SK-N-SH (cell line): ENCODE measurements at regions not wholly inside any gene's neighbourhood (a gene's known extent, or its start where the extent isn't known, plus 50 kb on each side); places are given as distances from the start of the nearest gene placed in this dataset.

Experiments
- CTCF ChIA-PET: fragments of 300-600, 350-600 bp; formaldehyde crosslinking; extraction: SDS; loops from one replicate; lab custom pipeline; 2021; lab: Yijun Ruan, JAX
- POLR2A ChIA-PET: fragments of 350-600 bp; sonication (Branson Sonifier 250); formaldehyde crosslinking; extraction: SDS; loops from one replicate; lab custom pipeline; 2020; ENCODE audit warnings: antibody characterized with exemption, inconsistent platforms; lab: Yijun Ruan, JAX
- DNase-seq: peaks from one replicate; pipeline ENCODE4 v3.0.0; 2012
- H2AFZ ChIP-seq: fragments of 200-600 bp; sonication (generic); 2 replicates; pipeline ENCODE4 v1.8.1; 2016; ENCODE audit warnings: antibody characterized with exemption, mild to moderate bottlenecking, low read depth
- H3F3A ChIP-seq: fragments of 200-600 bp; sonication (generic); replicated peaks from 2 replicates; pipeline ENCODE3; 2016; ENCODE audit warnings: antibody characterized with exemption, mild to moderate bottlenecking; ENCODE audit not compliant: insufficient read depth
- H3K27ac ChIP-seq, 2 experiments: fragments of 200-500 bp in 1 of 2; fragments of 200-600 bp in 1 of 2; sonication (Bioruptor generic) in 1 of 2; sonication (generic), shearing (Covaris generic) in 1 of 2; 2 replicates each; pipeline versions ENCODE4 v1.5.1 to v1.6.1; 2014 to 2016; ENCODE audit warnings: low read depth in 2 of 2, inconsistent platforms in 1 of 2, low read length in 1 of 2, mild to moderate bottlenecking in 1 of 2, mixed read lengths in 1 of 2
- H3K27me3 ChIP-seq: fragments of 200-600 bp; sonication (generic), shearing (Covaris generic); 2 replicates; pipeline ENCODE4 v1.6.1; 2016; ENCODE audit warnings: mixed run types; ENCODE audit not compliant: insufficient read depth
- H3K36me3 ChIP-seq, 2 experiments: fragments of 200-500 bp in 1 of 2; fragments of 200-600 bp in 1 of 2; sonication (Bioruptor generic) in 1 of 2; sonication (generic) in 1 of 2; replicated peaks in 1 of 2; 2 replicates each; pipeline versions ENCODE3 to v1.5.1; 2014 to 2016; ENCODE audit warnings: low read length in 1 of 2, mild to moderate bottlenecking in 1 of 2; ENCODE audit not compliant: insufficient read depth in 2 of 2, control insufficient read depth in 1 of 2
- H3K4me1 ChIP-seq, 2 experiments: fragments of 200-500 bp in 1 of 2; fragments of 200-600 bp in 1 of 2; sonication (Bioruptor generic) in 1 of 2; sonication (generic), shearing (Covaris generic) in 1 of 2; 2 replicates each; pipeline versions ENCODE4 v1.5.1 to v1.6.1; 2014 to 2016; ENCODE audit warnings: low read depth in 1 of 2, low read length in 1 of 2, mixed run types in 1 of 2; ENCODE audit not compliant: insufficient read depth in 2 of 2, control insufficient read depth in 1 of 2
- H3K4me2 ChIP-seq: fragments of 200-600 bp; sonication (generic), shearing (Covaris generic); 2 replicates; pipeline ENCODE4 v1.6.1; 2017; ENCODE audit warnings: mixed run types
- H3K4me3 ChIP-seq, 2 experiments: fragments of 200-500 bp in 1 of 2; fragments of 200-600 bp in 1 of 2; sonication (Bioruptor generic) in 1 of 2; sonication (generic), shearing (Covaris generic) in 1 of 2; 2 replicates each; pipeline versions ENCODE4 v1.5.1 to v1.8.1; 2014 to 2016; ENCODE audit warnings: low read depth in 2 of 2, inconsistent platforms in 1 of 2, low read length in 1 of 2, mild to moderate bottlenecking in 1 of 2, mixed read lengths in 1 of 2, moderate library complexity in 1 of 2
- H3K79me2 ChIP-seq: fragments of 200-600 bp; sonication (generic); 2 replicates; pipeline ENCODE4 v1.8.1; 2017; ENCODE audit warnings: mild to moderate bottlenecking; ENCODE audit not compliant: insufficient read depth
- H3K9ac ChIP-seq: fragments of 200-600 bp; sonication (generic); 2 replicates; pipeline ENCODE4 v1.6.1; 2017; ENCODE audit warnings: mixed run types
- H3K9me2 ChIP-seq: fragments of 200-600 bp; sonication (generic); 2 replicates; pipeline ENCODE4 v1.6.1; 2017; ENCODE audit warnings: mixed run types
- H3K9me3 ChIP-seq: fragments of 200-600 bp; sonication (generic); 2 replicates; pipeline ENCODE4 v1.6.1; 2017; ENCODE audit warnings: mixed run types, mild to moderate bottlenecking, moderate library complexity
- H4K20me1 ChIP-seq: fragments of 200-600 bp; sonication (generic); 2 replicates; pipeline ENCODE4 v1.6.1; 2017; ENCODE audit warnings: mild to moderate bottlenecking, mixed run types; ENCODE audit not compliant: insufficient read depth
- FOXM1 ChIP-seq: IDR thresholded peaks from 2 replicates; pipeline ENCODE4 v1.4.0; 2012; ENCODE audit warnings: low read depth, mild to moderate bottlenecking
- GATA2 ChIP-seq: sonication (generic); formaldehyde crosslinking; IDR thresholded peaks from 2 replicates; pipeline ENCODE4 v1.5.0; 2020; ENCODE audit warnings: mild to moderate bottlenecking, missing genetic modification reagents
- NFIC ChIP-seq: IDR thresholded peaks from 2 replicates; pipeline ENCODE4 v1.4.0; 2012; ENCODE audit warnings: borderline replicate concordance
- PBX3 ChIP-seq: IDR thresholded peaks from 2 replicates; pipeline ENCODE4; 2012
- POLR2AphosphoS5 ChIP-seq: IDR thresholded peaks from 2 replicates; pipeline ENCODE4 v1.6.1; 2012; ENCODE audit warnings: low read depth, low read length
- RAD21 ChIP-seq: IDR thresholded peaks from 2 replicates; pipeline ENCODE4 v1.6.1; 2012; ENCODE audit warnings: mild to moderate bottlenecking, low read length
- RCOR1 ChIP-seq: fragments of 150-350 bp; IDR thresholded peaks from 2 replicates; pipeline ENCODE4 v1.6.1; 2017; ENCODE audit warnings: antibody characterized with exemption, low read length
- RFX5 ChIP-seq: IDR thresholded peaks from 2 replicates; pipeline ENCODE4 v1.6.1; 2012; ENCODE audit warnings: mild to moderate bottlenecking, improper control_type of control experiment, low read length
- RXRA ChIP-seq: IDR thresholded peaks from 2 replicates; pipeline ENCODE4 v1.4.0; 2012; ENCODE audit warnings: low read depth, mild to moderate bottlenecking, borderline replicate concordance
- SIN3A ChIP-seq: IDR thresholded peaks from 2 replicates; pipeline ENCODE4 v1.6.1; 2012; ENCODE audit warnings: low read depth, mild to moderate bottlenecking, low read length, moderate library complexity, borderline replicate concordance
- SMC3 ChIP-seq: IDR thresholded peaks from 2 replicates; pipeline ENCODE4 v1.6.1; 2012; ENCODE audit warnings: low read depth, low read length, improper control_type of control experiment
- TAF1 ChIP-seq: IDR thresholded peaks from 2 replicates; pipeline ENCODE4 v1.6.1; 2012; ENCODE audit warnings: low read depth, mild to moderate bottlenecking, low read length, moderate library complexity, borderline replicate concordance
- TCF12 ChIP-seq: IDR thresholded peaks from 2 replicates; pipeline ENCODE4 v1.4.0; 2012
- WGBS: methylation state at CpG from one replicate; pipeline ENCODE4 v1.1.6; 2017; ENCODE audit warnings: low lambda C conversion rate; 5-methylcytosine and 5-hydroxymethylcytosine counted together
- TF ChIP-seq, protein P1 (sequence below): fragments of 200-600 bp; sonication (generic); IDR thresholded peaks from 2 replicates; pipeline ENCODE4 v1.6.1; 2017; ENCODE audit warnings: antibody characterized with exemption, mild to moderate bottlenecking, moderate library complexity
- TF ChIP-seq, protein P2 (sequence below): IDR thresholded peaks from 2 replicates; pipeline ENCODE4 v1.6.1; 2012; ENCODE audit warnings: mild to moderate bottlenecking, low read depth, low read length, moderate library complexity
- TF ChIP-seq, protein P3 (sequence below): fragments of 150-350 bp; IDR thresholded peaks from 2 replicates; pipeline ENCODE4 v1.6.1; 2016; ENCODE audit warnings: mild to moderate bottlenecking, low read depth, low read length

DNA sequence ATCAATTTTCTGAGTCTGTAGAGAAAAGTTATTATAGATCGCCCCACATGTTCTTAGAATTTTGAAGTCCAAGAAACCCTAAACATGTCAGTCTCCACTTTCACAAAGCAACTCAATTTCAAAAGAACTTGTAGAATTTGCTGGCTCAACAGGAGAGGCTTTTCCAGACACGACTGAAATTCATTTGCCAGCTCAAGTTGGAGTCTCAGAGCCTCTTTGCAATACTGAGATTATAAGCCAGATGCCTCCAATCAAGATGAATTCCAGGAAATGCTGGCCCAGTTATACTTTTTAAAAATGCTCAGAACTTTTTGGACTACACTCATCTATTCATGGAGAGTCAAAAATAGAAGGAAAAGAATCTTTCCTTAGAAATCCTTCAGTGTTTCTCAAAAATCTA is 56.9 kb upstream of the NLGN1 start:
- Histone ChIP-seq H3K9ac (no peak overlapping the region), H3K27me3 (no peaks in the 10 kb centered on the region), H4K20me1 (no peaks in the 10 kb centered on the region), H3K79me2 (no peaks in the 10 kb centered on the region), H2AFZ (no peak overlapping the region), H3K9me3 (no peaks in the 10 kb centered on the region), H3K27ac (no peak overlapping the region), H3K4me1 (no peaks in the 10 kb centered on the region), H3K36me3 (no peaks in the 10 kb centered on the region), H3F3A (no peaks in the 10 kb centered on the region), H3K4me3 (no peak overlapping the region), H3K4me2 (no peak overlapping the region), H3K9me2 (no peaks in the 10 kb centered on the region)
- ChIA-PET POLR2A (no interaction called here), CTCF (no interaction called here)
- no peak for TF ChIP-seq TAF1
- TF ChIP-seq NFIC = no peak
- TF ChIP-seq SMC3 = no peak
- no peak for TF ChIP-seq RCOR1
- no peak for TF ChIP-seq GATA2 (CRISPR knock-in tag)
- WGBS = 36% methylated on average over 2 of the region's 2 CpGs
- no peak for DNase-seq

DNA sequence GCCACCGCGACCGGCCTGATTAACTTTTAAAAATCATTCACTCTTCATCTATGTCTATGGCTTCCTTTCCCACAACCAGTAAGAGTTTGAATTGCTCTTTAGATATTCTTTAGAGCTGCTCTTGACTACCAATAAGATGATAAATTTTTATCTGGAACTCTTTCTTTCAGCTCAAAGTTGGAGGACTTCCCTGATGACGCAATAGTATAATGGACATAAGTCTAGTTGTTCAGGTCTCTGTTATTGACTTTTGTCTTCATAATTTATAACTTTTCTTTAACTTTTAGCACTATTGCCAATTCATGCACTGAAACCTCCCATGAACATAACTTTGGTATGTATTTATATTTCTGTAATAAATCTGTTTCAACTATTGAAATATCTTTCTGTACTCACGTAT is 61.3 kb upstream of the NLGN1 start:
- no peaks in the 10 kb centered on the region for H3K4me1 ChIP-seq
- ChIA-PET POLR2A (no interaction called here), CTCF (no interaction called here)
- no peak overlapping the region for H3K4me2 ChIP-seq
- no peak overlapping the region for H3K27ac ChIP-seq
- no peak for DNase-seq
- TF ChIP-seq PBX3 (no peak), FOXM1 (no peak), SIN3A (no peak), RAD21 (no peak), TCF12 (no peak), NFIC (no peak), RFX5 (no peak), POLR2AphosphoS5 (no peak), RXRA (no peak)
- TF ChIP-seq, protein P1, sequence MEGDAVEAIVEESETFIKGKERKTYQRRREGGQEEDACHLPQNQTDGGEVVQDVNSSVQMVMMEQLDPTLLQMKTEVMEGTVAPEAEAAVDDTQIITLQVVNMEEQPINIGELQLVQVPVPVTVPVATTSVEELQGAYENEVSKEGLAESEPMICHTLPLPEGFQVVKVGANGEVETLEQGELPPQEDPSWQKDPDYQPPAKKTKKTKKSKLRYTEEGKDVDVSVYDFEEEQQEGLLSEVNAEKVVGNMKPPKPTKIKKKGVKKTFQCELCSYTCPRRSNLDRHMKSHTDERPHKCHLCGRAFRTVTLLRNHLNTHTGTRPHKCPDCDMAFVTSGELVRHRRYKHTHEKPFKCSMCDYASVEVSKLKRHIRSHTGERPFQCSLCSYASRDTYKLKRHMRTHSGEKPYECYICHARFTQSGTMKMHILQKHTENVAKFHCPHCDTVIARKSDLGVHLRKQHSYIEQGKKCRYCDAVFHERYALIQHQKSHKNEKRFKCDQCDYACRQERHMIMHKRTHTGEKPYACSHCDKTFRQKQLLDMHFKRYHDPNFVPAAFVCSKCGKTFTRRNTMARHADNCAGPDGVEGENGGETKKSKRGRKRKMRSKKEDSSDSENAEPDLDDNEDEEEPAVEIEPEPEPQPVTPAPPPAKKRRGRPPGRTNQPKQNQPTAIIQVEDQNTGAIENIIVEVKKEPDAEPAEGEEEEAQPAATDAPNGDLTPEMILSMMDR = no peak
- TF ChIP-seq, protein P2, sequence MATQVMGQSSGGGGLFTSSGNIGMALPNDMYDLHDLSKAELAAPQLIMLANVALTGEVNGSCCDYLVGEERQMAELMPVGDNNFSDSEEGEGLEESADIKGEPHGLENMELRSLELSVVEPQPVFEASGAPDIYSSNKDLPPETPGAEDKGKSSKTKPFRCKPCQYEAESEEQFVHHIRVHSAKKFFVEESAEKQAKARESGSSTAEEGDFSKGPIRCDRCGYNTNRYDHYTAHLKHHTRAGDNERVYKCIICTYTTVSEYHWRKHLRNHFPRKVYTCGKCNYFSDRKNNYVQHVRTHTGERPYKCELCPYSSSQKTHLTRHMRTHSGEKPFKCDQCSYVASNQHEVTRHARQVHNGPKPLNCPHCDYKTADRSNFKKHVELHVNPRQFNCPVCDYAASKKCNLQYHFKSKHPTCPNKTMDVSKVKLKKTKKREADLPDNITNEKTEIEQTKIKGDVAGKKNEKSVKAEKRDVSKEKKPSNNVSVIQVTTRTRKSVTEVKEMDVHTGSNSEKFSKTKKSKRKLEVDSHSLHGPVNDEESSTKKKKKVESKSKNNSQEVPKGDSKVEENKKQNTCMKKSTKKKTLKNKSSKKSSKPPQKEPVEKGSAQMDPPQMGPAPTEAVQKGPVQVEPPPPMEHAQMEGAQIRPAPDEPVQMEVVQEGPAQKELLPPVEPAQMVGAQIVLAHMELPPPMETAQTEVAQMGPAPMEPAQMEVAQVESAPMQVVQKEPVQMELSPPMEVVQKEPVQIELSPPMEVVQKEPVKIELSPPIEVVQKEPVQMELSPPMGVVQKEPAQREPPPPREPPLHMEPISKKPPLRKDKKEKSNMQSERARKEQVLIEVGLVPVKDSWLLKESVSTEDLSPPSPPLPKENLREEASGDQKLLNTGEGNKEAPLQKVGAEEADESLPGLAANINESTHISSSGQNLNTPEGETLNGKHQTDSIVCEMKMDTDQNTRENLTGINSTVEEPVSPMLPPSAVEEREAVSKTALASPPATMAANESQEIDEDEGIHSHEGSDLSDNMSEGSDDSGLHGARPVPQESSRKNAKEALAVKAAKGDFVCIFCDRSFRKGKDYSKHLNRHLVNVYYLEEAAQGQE = no peak
- TF ChIP-seq, protein P3, sequence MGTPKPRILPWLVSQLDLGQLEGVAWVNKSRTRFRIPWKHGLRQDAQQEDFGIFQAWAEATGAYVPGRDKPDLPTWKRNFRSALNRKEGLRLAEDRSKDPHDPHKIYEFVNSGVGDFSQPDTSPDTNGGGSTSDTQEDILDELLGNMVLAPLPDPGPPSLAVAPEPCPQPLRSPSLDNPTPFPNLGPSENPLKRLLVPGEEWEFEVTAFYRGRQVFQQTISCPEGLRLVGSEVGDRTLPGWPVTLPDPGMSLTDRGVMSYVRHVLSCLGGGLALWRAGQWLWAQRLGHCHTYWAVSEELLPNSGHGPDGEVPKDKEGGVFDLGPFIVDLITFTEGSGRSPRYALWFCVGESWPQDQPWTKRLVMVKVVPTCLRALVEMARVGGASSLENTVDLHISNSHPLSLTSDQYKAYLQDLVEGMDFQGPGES = no peak
- no peaks in the 10 kb centered on the region for H3K9me2 ChIP-seq
- 80% methylated on average over 5 of the region's 5 CpGs for WGBS
- no peaks in the 10 kb centered on the region for H4K20me1 ChIP-seq
- no peaks in the 10 kb centered on the region for H3K36me3 ChIP-seq
- H3F3A ChIP-seq = no peaks in the 10 kb centered on the region
- no peak overlapping the region for H3K9ac ChIP-seq
- H3K4me3 ChIP-seq = no peak overlapping the region
- no peak overlapping the region for H2AFZ ChIP-seq
- H3K9me3 ChIP-seq = no peaks in the 10 kb centered on the region
- no peaks in the 10 kb centered on the region for H3K79me2 ChIP-seq
- no peaks in the 10 kb centered on the region for H3K27me3 ChIP-seq
